Activated naive CD4-positive, alpha-beta T cell treated with anti-CD3 and anti-CD28 coated beads, Interleukin-2, amount 50 U/mL, for 72 hours (primary cell): ENCODE measurements at regions not wholly inside any gene's neighbourhood (a gene's known extent, or its start where the extent isn't known, plus 50 kb on each side); places are given as distances from the start of the nearest gene placed in this dataset.
"Not testable (repeated sequence)": the region's sequence is repeated elsewhere in the genome, so short reads cannot be mapped to it uniquely, and the experiment has no call there.

Experiments
- ATAC-seq, 2 donors: fragments of 150-1000 bp; cut with Tn5 transposase; 2 replicates each; pipeline ENCODE4 v1.10.0; 2021; ENCODE audit warnings: mild to moderate bottlenecking in 2 of 2, moderate library complexity in 2 of 2
- DNase-seq, 2 donors: peaks; one replicate each; pipeline ENCODE4 v3.0.0; 2021 to 2022; ENCODE audit warnings: low spot score in 2 of 2
- H3K27ac Mint-ChIP-seq, 2 donors: one replicate each; pipeline ENCODE4 v1.8.0; 2022; ENCODE audit warnings: mild to moderate bottlenecking in 2 of 2, mixed read lengths in 2 of 2
- H3K36me3 Mint-ChIP-seq, 2 donors: one replicate each; pipeline ENCODE4 v1.8.0; 2022; ENCODE audit warnings: mixed read lengths in 2 of 2
- H3K9me3 Mint-ChIP-seq, 2 donors: one replicate each; pipeline ENCODE4 v1.8.0; 2022; ENCODE audit warnings: mixed read lengths in 2 of 2

DNA sequence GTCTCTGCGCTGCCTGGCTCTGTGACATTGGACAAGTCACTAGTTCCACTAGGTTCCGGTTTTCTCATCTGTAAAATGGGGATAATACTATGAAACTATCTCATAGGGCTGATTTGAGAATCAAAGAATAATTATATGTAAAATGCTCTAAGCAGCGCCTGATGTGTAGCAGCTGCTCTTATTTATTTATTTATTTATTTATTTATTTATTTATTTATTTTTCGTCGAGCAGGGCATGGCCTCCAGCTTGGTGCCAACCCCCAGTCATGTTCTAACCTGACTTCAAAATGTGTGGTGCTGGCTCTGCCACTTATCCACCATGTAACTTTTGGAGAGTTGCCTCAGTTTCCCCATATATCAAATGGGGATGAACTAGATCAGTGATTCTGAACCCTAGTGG, 93.5 kb upstream of the GSC start:
- Mint-ChIP-seq H3K9me3 (no peaks in the 10 kb centered on the region), H3K27ac (no peak overlapping the region), H3K36me3 (peaks cover 0 to 5% of the 10 kb centered on the region in 2 donors)
- ATAC-seq (no peak), DNase-seq (no peak)

DNA sequence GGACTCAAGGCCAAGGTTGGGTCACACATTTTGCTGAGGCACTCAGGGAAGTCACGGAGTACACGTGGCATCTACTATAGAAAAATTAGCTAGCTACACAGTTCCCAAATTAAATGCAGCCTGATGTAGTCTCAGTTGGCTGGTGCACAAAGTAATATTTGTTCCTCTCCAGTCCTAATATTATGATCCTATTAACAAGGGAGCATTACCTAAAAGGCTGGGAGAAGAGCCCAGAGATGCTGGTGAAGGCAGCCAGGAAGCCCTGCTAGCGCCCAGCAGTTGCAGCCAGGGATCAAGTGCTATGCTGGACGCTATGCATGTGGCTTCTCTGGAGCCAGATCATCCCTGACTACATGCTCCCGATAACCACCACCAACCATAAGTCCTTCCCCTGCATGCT, 88.0 kb upstream of the GSC start:
- ATAC-seq: no peak

DNA sequence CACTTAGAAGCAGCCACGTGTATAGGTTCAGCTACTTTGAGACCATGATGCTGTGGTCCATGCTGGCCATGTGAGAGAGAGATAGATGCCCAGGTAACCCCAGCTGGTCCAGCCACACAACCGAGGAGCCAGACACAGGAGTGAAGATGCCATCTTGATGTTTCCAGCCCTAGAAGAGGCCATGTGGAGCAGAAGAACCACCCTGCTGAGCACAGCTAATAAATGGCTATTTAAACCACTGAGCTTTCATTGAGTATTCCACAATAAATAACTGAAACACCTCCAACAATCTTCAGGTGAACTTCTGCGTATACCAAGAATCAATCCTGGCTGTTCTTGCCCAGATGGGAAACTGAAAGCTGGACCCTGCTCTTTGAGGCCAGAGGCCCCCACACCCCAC, 84.0 kb upstream of the GSC start:
- DNase-seq (no peak), ATAC-seq (no peak)
- Mint-ChIP-seq H3K36me3 (peaks cover 0 to 5% of the 10 kb centered on the region in 2 donors), H3K27ac (no peak overlapping the region), H3K9me3 (peaks cover 3 to 4% of the 10 kb centered on the region in 2 donors)

More for the DNA sequence above, 88.0 kb upstream of the GSC start:
- Mint-ChIP-seq H3K27ac (no peak overlapping the region), H3K36me3 (peaks cover 0 to 5% of the 10 kb centered on the region in 2 donors), H3K9me3 (peaks cover 3 to 4% of the 10 kb centered on the region in 2 donors)
- DNase-seq: no peak

DNA sequence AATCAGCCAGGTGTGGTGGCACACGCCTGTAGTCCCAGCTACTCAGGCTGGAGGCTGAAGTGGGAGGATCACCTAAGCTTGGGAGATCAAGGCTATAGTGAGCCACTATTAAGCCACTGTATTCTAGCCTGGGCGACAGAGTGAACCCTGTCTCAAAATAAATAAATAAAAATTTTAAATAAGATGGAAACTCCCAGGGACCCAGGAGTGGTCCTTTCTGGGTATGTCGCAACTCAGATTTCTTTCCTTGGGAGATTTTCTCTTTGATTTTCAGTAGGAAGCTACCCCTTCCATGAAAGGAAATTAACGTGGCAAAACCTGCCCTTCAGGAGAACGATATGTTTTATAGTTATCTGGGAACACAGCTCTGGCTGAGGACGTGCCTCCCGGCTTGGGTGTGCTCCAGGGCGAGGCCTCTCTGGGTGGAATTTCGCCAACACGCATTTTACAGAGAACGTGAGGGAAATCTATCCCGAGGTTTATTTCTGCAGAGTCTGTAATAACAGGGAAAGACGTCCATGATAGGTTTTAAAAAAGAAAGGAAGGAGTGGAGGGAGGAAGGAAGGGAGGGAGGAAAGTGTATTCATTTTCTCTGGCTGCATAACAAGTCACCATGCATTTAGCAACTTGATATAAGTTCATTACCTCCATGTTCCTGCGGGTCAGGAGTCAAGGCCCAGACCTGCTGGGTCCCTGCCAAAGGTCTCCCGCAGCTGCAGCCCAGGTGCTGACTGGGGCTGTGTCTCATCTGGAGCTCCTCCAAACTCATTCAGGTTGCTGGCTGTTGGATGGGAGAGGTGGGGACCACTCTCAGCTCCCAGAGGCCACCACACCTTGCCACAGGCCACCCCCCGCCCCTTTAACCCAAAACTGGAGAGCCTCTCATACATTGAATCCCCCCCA, 80.6 kb upstream of the GSC start:
- H3K9me3 Mint-ChIP-seq: peaks cover 0 to 3% of the 10 kb centered on the region in 2 donors
- DNase-seq: no peak
- H3K27ac Mint-ChIP-seq: no peak overlapping the region
- no peak for ATAC-seq
- peaks cover 0 to 5% of the 10 kb centered on the region in 2 donors for H3K36me3 Mint-ChIP-seq

DNA sequence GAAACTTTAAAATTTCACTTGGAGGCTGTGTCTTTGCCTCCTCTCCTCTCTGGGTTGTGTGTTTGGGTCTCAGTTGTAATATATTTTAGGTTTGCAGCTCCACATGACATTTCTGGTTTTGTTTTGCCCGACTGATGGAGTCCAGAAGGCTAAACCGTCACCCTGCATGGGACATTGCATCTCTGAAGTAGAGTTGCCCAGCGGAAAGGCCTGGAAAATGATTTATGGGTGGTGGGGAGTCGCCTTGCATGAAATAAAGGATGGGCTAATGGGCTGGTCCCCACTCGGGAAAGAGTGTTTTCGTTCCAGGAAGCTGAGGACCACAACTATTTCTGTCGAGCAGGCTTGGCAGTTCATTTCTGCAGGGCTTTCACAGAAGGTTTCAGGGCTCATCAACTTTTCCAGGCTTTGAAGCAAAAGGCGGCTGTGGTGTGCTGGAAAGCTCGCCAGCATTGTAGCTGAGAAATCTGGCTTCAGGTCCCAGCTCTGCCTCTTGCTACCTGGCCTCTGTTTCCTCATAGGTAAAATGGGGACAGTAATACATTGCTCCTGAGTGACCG, 74.8 kb upstream of the GSC start:
- H3K9me3 Mint-ChIP-seq: no peaks in the 10 kb centered on the region

DNA sequence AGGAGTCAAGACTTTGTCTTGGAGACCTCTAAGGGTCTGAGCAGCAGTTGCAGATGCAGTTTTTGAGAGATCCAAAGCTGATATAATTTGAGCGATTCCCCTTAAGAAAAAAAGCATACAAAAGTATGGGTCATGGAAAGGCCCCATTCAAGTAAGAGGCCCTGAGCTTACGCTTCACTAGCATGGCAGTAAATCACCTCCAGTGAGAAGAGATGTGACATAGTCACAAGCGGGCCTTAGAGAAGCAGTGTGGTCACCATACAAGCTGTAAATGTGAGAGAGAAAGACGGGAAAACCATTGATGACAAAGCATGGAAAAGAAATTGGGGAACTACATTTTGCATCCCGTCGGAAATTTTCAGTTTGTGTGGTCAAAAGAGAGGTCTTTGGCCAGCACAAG, 70.6 kb upstream of the GSC start:
- ATAC-seq: no peak
- H3K27ac Mint-ChIP-seq: no peak overlapping the region
- no peak for DNase-seq
- no peaks in the 10 kb centered on the region for H3K9me3 Mint-ChIP-seq
- H3K36me3 Mint-ChIP-seq: no peaks in the 10 kb centered on the region

More for the DNA sequence above, 74.8 kb upstream of the GSC start:
- Mint-ChIP-seq H3K27ac (no peak overlapping the region), H3K36me3 (no peaks in the 10 kb centered on the region)
- ATAC-seq (no peak), DNase-seq (no peak)

DNA sequence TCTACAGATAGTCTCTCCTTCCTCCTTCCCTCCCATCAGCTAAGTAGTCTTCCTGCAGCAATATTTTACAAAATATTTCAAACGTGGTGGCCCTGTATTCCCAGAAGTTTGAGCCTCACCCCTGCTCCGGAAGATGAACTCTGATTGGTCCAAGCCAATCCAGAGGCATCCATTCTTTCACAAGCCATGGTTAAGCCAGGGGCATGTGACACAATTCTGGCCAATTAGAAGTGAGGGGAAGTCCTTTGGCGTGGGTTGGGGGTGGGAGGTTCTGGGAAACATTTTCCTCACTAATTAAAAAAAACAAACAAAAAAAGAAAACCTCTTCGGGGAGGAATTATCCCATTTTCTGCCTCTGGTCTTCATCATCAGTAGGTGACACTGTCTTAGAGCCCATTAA, 69.4 kb upstream of the GSC start:
- ATAC-seq: no peak

DNA sequence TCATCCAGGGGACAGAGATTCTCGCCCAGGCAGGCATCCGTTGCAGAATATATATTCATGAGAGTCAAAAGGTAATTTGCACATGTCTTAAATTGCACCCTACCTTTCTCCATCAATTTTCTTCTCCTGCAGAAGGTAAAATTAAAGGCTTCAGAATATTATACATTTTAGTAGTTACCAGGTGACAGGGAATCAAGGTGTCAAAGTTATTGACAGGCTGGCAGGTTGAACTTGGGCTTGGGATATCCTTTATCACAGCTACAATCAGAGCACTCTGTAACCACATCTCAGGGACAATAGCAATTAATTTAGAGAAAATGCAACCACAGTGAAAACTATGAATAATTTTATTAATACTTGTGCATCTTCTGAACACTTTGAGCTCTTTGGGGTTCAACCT, 66.9 kb upstream of the GSC start:
- DNase-seq (no peak), ATAC-seq (no peak)
- Mint-ChIP-seq H3K27ac (no peak overlapping the region), H3K9me3 (peaks cover 0 to 7% of the 10 kb centered on the region in 2 donors), H3K36me3 (peaks cover 4 to 5% of the 10 kb centered on the region in 2 donors)

More for the DNA sequence above, 69.4 kb upstream of the GSC start:
- H3K9me3 Mint-ChIP-seq: peaks cover 0 to 6% of the 10 kb centered on the region in 2 donors
- DNase-seq: no peak
- peaks cover 4% of the 10 kb centered on the region in 2 donors for H3K36me3 Mint-ChIP-seq
- no peak overlapping the region for H3K27ac Mint-ChIP-seq

DNA sequence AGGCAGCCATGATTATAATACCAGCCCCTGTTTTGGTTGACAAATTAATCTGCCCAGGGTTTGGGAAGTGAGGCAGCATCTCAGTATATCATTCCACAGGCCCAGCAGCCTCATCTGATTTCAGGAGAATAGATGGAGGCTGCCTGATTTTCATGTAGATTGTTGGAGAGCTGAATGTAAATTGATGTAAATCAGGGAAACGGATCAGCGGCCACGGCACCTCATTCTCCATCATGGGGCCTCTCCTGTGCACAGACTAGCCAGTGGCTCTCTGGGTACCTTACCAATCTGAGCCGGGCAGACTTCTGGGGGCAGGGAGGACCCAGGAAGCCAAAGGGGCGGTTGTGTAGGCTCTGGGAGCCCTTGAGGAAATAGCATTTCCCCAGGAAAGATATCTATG, 63.7 kb upstream of the GSC start:
- peaks cover 4 to 5% of the 10 kb centered on the region in 2 donors for H3K36me3 Mint-ChIP-seq
- ATAC-seq: no peak
- no peak for DNase-seq
- no peak overlapping the region for H3K27ac Mint-ChIP-seq
- H3K9me3 Mint-ChIP-seq: peaks cover 0 to 7% of the 10 kb centered on the region in 2 donors

DNA sequence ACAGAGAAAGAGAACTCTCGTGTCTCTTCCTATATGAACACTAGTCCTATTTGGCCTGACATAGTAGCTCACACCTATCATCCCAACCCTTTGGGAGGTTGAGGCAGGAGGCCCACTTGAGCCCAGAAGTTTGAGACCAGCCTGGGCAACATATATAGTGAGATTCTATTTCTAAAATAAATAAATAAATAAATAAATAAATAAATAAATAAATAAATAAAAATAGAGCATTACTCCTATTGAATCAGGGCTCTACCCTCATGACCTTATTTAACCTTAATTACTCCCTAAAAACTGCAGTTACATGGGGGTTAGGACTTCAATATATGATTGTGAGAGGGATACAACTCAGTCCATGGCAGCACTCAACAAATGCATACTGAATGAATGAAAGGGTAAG, 61.2 kb upstream of the GSC start:
- no peak for ATAC-seq
- no peak for DNase-seq
- peaks cover 3 to 7% of the 10 kb centered on the region in 2 donors for H3K9me3 Mint-ChIP-seq
- no peak overlapping the region for H3K27ac Mint-ChIP-seq
- peaks cover 4 to 5% of the 10 kb centered on the region in 2 donors for H3K36me3 Mint-ChIP-seq

DNA sequence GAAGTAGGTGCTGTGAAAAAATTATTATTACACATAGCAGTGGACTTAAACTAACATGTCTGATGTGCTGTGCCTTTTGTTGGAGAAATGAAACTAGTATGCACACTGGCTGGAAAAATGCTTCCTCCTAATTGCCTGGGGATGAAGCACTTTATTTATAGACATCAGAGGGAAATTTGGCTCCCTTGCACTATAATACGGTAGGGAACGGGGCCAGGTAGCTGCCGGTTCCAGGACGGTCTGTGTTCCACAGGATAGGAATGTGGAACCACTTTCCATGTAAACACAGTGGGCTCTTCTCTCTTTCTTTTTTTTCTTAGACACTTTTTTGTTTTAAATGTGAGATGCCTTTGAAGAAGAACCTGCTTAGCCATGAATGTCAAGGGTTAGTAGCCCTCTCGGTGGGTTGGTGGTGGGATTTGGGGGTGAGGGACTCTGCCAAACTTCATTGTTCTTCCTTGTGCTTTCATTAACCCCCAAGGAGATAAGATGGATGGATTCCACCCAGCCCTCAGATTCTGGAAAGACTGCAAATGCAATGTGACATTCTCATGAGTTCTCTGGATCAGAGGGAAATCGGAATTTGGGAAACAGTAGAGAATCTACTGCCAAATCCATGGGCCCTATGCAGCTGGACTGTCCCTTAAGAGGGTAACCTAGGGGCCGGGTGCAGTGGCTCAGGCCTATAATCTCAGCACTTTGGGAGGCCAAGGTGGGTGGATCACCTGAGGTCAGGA, 58.0 kb upstream of the GSC start:
- Mint-ChIP-seq H3K27ac (no peak overlapping the region), H3K36me3 (peaks cover 5 to 6% of the 10 kb centered on the region in 2 donors), H3K9me3 (peaks cover 0 to 16% of the 10 kb centered on the region in 2 donors)
- no peak for DNase-seq
- no peak for ATAC-seq

DNA sequence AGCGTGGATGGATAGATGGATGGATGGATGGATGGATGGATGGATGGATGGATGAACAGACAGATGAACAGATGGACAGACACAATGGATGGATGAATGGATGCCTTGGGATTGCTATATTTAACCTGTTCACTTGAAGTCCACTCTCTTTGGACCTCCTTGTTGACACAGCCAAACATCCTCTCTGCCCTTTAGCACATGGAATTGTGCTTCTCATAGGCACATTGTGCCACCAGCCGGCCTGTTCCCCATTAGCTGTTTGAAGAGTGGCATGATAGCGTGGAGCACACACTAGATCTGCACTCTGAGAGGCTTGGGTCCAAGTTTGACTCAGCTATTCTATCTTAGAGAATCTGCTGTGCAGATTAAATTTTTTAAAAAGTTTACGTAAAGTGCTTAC, 56.9 kb upstream of the GSC start:
- peaks cover 0 to 16% of the 10 kb centered on the region in 2 donors for H3K9me3 Mint-ChIP-seq
- no peak overlapping the region for H3K27ac Mint-ChIP-seq
- no peak for ATAC-seq
- peaks cover 5 to 6% of the 10 kb centered on the region in 2 donors for H3K36me3 Mint-ChIP-seq
- DNase-seq: no peak

DNA sequence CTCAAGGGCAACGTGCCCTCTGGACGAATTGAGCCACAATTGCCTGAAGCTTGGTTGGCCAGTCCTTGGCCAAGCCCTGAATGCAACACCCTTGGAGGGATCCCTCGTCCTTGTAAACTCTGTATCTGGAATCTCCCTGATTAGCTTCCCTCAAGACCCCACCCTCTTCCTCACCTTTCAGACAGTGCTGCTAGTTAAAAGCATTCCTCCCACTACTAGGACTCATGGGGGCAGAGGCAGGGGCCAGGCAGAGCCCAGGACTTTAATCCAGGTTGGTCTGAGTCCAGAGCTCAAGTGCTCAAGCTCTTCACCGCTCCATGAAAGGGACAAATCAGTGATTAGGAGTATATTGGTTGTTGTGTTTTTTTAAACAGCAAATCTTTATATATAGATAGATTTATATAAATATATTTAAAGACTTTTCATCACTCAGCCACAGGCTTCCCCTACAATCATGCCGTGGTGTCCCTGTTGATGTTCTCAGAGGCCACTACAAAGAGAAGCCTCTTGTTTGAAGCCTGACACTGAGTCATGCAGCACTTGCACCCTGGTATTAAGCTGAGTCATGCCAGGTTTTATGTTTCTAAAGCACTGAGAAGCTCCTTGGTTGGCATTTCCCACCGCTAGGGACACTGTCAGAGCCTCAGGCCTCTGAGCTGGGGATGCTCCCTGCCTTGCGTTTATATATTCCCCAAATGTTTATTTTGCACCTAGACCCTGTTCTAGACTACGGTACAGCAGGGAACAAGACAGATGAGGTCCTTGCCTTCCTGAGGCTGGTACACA, 53.8 kb upstream of the GSC start:
- DNase-seq (no peak), ATAC-seq (no peak)
- Mint-ChIP-seq H3K9me3 (peaks cover 0 to 16% of the 10 kb centered on the region in 2 donors), H3K36me3 (peaks cover 5 to 6% of the 10 kb centered on the region in 2 donors), H3K27ac (no peak overlapping the region)

DNA sequence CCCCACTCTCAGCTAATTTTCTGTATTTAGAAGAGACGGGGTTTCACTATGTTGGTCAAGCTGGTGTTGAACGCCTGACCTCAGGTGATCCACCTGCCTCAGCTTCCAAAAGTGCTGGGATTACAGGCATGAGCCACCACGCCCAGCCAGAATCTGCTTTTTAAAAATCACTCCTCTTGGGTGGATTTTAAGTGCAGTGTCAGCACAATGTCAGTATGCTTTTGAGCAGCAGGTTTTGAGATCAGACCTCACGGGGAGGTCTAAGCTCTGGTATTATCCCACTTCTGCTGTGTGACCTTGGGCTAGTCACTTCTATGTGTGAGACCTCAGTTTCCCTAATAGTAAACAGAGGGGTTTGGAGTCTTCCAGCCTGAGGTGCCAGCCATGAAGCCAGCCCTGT, 51.8 kb upstream of the GSC start:
- Mint-ChIP-seq H3K9me3 (peaks cover 0 to 16% of the 10 kb centered on the region in 2 donors), H3K36me3 (peaks cover 5 to 6% of the 10 kb centered on the region in 2 donors), H3K27ac (no peak overlapping the region)
- ATAC-seq (no peak), DNase-seq (no peak)

DNA sequence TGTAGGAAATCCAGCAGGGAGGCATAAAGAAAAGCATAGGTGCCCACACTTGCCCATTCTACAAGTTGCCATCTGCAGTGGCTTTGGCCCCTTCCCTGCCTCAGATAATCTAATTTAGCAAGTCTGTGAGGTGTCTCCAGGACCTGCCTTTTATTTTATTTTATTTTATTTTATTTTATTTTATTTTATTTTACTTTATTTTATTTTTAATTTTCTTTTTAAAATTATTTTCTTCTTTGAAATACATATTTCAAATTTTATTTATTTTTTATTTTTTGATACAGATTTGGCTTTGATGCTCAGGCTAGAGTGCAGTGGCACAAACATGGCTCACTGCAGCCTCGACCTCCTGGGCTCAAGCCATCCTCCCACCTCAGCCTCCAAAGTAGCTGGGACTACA, 51.0 kb upstream of the GSC start:
- DNase-seq, H3K36me3 Mint-ChIP-seq, H3K27ac Mint-ChIP-seq, ATAC-seq: not testable (repeated sequence)
- H3K9me3 Mint-ChIP-seq: peaks cover 0 to 14% of the 10 kb centered on the region in 2 donors
